Fibroblast of skin of right quadriceps (primary cell): ENCODE measurements at regions not wholly inside any gene's neighbourhood (a gene's known extent, or its start where the extent isn't known, plus 50 kb on each side); places are given as distances from the start of the nearest gene placed in this dataset.
"Not testable (repeated sequence)": the region's sequence is repeated elsewhere in the genome, so short reads cannot be mapped to it uniquely, and the experiment has no call there.

ENCODE experiments used
- DNase-seq: peaks from one replicate; pipeline ENCODE4 v3.0.0-alpha.2; 2013

- DNase-seq = no peak
Measured at GRCh38 chr1:226461087-226461486, 53.2 kb upstream of the PARP1 start.

GRCh38 chr1:226463925-226464586, 56.2 kb upstream of the PARP1 start:
- no peak for DNase-seq

GRCh38 chr1:226464587-226464971, 56.7 kb upstream of the PARP1 start:
- not testable (repeated sequence) for DNase-seq

DNA sequence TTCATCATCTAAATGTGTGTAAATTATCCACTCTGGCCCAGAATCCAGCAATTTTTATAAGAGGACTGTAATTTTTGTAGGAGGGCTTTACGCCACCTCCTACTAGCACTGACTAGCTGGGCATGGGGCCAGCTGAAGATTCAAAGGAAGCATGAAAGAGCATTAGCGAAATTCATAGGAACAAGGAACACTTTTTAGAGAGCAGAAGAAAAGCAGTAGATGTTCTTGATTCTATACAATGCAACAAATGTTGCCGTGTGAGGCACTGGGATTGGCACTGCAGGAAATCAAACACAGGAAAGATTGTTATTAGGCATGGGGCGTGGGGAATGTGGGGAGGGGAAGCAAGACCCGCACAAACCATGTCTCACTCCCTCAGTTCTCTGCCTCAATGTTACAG, 58.4 kb upstream of the PARP1 start:
- DNase-seq = no peak

- DNase-seq = no peak
Measured at GRCh38 chr1:226467443-226467842, 59.5 kb upstream of the PARP1 start.

DNA sequence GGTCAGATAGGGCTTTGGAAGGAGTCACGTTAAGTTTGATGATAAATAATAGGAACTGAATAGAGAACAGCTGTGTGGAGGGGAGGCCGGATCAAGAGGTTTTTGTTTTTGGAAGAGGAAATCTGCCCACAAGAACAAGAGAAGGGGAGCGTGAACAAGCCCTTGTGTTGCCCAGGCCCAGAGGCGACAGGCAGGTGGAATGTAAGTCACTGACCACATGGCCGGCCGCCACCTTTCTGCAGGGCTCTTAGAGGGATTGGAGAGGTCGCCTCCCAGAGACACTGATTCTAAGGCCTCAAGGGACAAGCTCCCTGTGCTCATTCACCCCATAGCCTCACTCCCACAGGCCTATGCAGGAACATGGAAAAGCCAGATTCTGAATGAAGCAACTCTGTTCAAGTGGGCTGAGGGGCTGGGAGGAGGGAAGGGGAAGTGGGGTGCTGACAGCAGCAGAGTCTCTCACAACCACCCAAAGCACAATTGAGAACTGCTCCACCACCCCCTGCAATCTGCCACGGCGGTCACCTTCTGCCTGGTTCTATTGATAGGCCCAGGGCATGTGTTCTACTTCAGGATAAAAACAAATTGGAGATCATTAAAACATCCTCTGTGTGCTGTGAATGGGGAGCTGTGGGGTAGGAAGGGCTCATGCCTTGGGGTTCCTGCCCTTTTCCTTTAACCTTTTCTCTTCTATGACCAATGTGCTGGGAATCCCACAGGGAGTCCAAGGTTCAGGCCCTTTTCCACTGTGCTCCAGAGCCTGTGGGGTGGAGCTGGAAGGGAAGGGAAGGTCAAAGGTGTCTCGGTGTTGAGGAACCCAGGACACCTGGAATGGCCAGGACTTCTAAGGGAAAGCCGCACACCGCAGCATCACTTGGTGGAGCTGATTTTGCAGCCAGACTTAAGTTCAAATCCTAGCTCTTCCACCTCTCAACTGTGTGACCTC, 63.3 kb upstream of the PARP1 start:
- DNase-seq = no peak

DNA sequence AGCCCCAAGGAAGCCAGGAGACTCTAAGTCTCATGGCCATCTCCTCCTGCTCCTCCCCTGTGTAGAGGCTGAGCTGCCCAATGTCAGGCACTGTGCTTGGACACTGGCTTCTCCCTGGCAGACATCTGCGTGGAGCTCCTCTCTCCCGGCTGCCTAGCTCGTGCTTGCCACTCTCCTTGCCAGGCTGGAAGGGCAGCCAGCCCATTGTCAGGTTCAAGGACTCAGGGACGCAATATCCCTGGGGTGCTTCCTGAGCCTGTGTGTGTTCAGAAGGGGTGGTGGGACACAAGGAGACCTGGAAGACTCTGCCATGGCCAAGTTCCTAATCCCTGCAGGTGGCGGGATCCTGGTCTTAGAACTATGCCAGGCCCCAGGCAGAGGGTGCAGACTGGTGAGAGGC, 65.4 kb upstream of the PARP1 start:
- no peak for DNase-seq

DNA sequence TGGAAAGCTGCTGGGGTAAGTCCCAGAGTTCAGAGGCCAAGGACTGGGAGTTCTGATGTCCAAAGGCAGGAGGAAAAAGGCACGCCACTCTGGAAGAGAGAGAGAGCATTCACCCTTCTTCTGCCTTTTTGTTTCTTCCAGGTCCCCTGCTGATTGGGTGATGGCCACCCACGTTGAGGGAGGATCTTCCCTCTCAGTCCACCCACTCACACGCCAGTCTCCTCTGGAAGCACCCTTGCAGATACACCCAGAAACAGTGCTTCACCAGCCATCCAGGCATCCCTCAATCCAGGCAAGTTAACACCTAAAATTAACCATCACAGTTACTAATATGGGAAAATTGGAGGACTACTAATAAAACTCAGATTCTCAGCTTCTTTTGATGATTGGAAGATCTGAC, 66.1 kb upstream of the PARP1 start:
- no peak for DNase-seq

- no peak for DNase-seq
Measured at GRCh38 chr1:226474443-226475141, 66.7 kb upstream of the PARP1 start.

- no peak for DNase-seq
Measured at GRCh38 chr1:226475142-226475511, 67.2 kb upstream of the PARP1 start.

- no peak for DNase-seq
Measured at GRCh38 chr1:226476066-226476465, 68.2 kb upstream of the PARP1 start.

- DNase-seq = no peak
Measured at GRCh38 chr1:226476648-226477319, 68.9 kb upstream of the PARP1 start.

GRCh38 chr1:226479474-226479873, 69.1 kb upstream of the STUM start:
- no peak for DNase-seq

DNA sequence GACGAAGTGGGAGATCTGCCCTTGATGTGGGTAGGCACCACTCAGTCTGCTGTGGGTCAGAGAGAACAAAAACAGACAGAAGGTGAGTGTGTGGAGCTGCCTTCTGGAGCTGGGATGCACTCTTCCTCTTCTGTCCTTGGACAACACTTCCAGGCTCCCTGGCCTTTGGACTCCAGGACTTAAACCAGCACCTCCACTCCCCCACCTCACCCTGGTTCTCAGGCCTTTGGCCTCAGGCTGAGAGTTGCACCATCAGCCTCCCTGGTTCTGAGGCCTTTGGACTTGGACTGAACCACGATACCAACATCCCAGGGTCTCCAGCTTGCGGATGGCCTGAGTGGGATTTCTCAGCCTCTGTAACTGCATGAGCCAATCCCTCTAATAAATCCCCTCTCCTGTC, 68.1 kb upstream of the STUM start:
- no peak for DNase-seq

- no peak for DNase-seq
Measured at GRCh38 chr1:226481133-226481532, 67.4 kb upstream of the STUM start.

DNA sequence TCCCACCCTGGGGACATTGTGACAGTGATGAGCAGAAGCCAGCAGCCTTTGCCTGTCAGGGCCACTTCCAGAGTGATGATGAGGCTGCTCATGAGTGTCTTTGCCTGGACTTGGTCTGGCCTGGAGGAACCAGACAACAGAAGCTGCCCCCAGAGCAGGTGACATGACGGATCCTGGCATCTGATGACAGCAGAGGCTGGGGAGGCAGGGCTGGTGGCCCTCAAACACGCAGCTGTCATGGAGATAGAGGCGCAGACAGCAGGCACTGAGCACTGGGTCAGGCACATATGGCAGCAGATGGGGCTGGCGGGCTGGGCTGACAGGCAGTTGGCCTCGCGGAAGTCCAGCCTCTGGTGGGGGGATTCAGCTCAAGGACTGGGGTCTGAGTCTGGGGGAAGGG, 66.4 kb upstream of the STUM start:
- no peak for DNase-seq

- peak; percentile 17 for DNase-seq
Measured at GRCh38 chr1:226482975-226483700, 65.4 kb upstream of the STUM start.

DNA sequence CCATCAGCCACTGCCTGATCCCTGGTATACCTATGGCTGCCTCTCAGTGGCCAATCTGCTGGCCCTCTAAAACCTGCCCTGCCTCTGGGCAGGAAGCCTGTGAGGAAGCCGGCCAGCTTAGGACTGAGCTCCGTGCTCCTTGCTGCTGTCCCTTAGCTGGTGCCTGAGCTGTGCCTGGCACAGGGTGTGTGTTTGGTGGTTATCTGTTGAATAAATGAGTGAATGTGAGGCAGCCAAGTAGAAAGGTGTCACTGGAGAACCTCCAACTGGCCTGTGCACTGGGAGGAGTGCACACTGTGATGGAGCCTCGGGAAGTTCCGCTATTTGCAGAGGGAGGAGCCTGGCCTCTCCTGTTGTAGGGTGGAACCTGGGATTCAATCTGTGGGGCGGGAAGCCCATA, 63.4 kb upstream of the STUM start:
- DNase-seq = no peak

GRCh38 chr1:226486161-226486560, 62.4 kb upstream of the STUM start:
- no peak for DNase-seq

GRCh38 chr1:226487921-226488320, 60.6 kb upstream of the STUM start:
- DNase-seq = no peak

- DNase-seq = no peak
Measured at GRCh38 chr1:226489718-226490425, 58.7 kb upstream of the STUM start.

GRCh38 chr1:226490426-226490809, 58.1 kb upstream of the STUM start:
- DNase-seq = no peak
